ENCODE measurements at regions not wholly inside any gene's neighbourhood (a gene's known extent, or its start where the extent isn't known, plus 50 kb on each side); places are given as distances from the start of the nearest gene placed in this dataset.

- no peaks in the 10 kb centered on the region for H3K4me1 ChIP-seq (replicated peaks in 1 of 2)
- H3K36me3 ChIP-seq (replicated peaks in 1 of 2): no peaks in the 10 kb centered on the region
- H3K9me3 ChIP-seq (replicated peaks in 1 of 3): no peaks in the 10 kb centered on the region
- no peak overlapping the region for H3K27ac ChIP-seq
- TF ChIP-seq CTCF (IDR thresholded peaks at IDR 0.05) (no peak), POLR2A (IDR thresholded peaks at IDR 0.05) (no peak)
- no peak for DNase-seq
- no peak overlapping the region for H3K4me3 ChIP-seq
- WGBS, 4 donors: 41 to 70% (median 47%) methylated on average over 2 of the region's 2 CpGs
- intact Hi-C loops (cut with DNase I): no loop called here
- no peaks in the 10 kb centered on the region for H3K27me3 ChIP-seq
Observed at GRCh38 chr6:97867177-97867576, 584.2 kb upstream of the MMS22L start.

- 0 to 39% (median 0%) methylated on average over 1 of the region's 1 CpG for WGBS, 4 donors
- DNase-seq: no peak
- H3K27me3 ChIP-seq: no peaks in the 10 kb centered on the region
Observed at GRCh38 chr6:97870273-97870672, 587.3 kb upstream of the MMS22L start.

GRCh38 chr6:97876711-97877110 is 593.7 kb upstream of the MMS22L start:
- H3K4me3 ChIP-seq: no peak overlapping the region
- H3K4me1 ChIP-seq (replicated peaks in 1 of 2): no peaks in the 10 kb centered on the region
- H3K27me3 ChIP-seq: no peaks in the 10 kb centered on the region
- WGBS, 4 donors: 76 to 82% (median 79%) methylated on average over 3 of the region's 3 CpGs
- no peak overlapping the region for H3K27ac ChIP-seq
- intact Hi-C loops (cut with DNase I): no loop called here
- H3K36me3 ChIP-seq (replicated peaks in 1 of 2): no peaks in the 10 kb centered on the region
- peaks cover 0 to 6% (median 0%) of the 10 kb centered on the region in 3 donors for H3K9me3 ChIP-seq (replicated peaks in 1 of 3)
- TF ChIP-seq CTCF (IDR thresholded peaks at IDR 0.05) (no peak), POLR2A (IDR thresholded peaks at IDR 0.05) (no peak)
- no peak for DNase-seq

More at GRCh38 chr6:97870273-97870672, 587.3 kb upstream of the MMS22L start:
- no peaks in the 10 kb centered on the region for H3K4me1 ChIP-seq (replicated peaks in 1 of 2)
- peaks cover 0 to 3% (median 0%) of the 10 kb centered on the region in 3 donors for H3K9me3 ChIP-seq (replicated peaks in 1 of 3)
- intact Hi-C loops (cut with DNase I): no loop called here
- no peak overlapping the region for H3K4me3 ChIP-seq
- no peaks in the 10 kb centered on the region for H3K36me3 ChIP-seq (replicated peaks in 1 of 2)
- no peak overlapping the region for H3K27ac ChIP-seq
- TF ChIP-seq POLR2A (IDR thresholded peaks at IDR 0.05): no peak
- no peak for TF ChIP-seq CTCF (IDR thresholded peaks at IDR 0.05)

- intact Hi-C loops (cut with DNase I): no loop called here
- Histone ChIP-seq H3K4me3 (no peak overlapping the region), H3K27me3 (no peaks in the 10 kb centered on the region), H3K27ac (no peak overlapping the region), H3K36me3 (replicated peaks in 1 of 2) (no peaks in the 10 kb centered on the region), H3K4me1 (replicated peaks in 1 of 2) (no peaks in the 10 kb centered on the region), H3K9me3 (replicated peaks in 1 of 3) (no peaks in the 10 kb centered on the region)
- WGBS, 4 donors: 68 to 77% (median 73%) methylated on average over 3 of the region's 3 CpGs
- DNase-seq: no peak
- no peak for TF ChIP-seq POLR2A (IDR thresholded peaks at IDR 0.05)
- no peak for TF ChIP-seq CTCF (IDR thresholded peaks at IDR 0.05)
Observed at GRCh38 chr6:97882755-97883154, 599.7 kb upstream of the MMS22L start.
